Natural killer cell (primary cell): ENCODE measurements at regions not wholly inside any gene's neighbourhood (a gene's known extent, or its start where the extent isn't known, plus 50 kb on each side); places are given as distances from the start of the nearest gene placed in this dataset.

ENCODE experiments used
- ATAC-seq, 3 donors: fragments of 150-1000 bp in 2 of 3; fragments of 200-7000 bp in 1 of 3; cut with Tn5 transposase; 1 replicate in 1 of 3; 2 replicates in 2 of 3; pipeline ENCODE4 v1.10.0; 2021; ENCODE audit warnings: mild to moderate bottlenecking in 2 of 3, moderate library complexity in 2 of 3
- DNase-seq, 2 donors: peaks; one replicate each; pipeline versions ENCODE4 v3.0.0 to v3.0.0-alpha.2; 2013 to 2021; ENCODE audit warnings: mixed read lengths in 1 of 2
- H3K27ac ChIP-seq: one replicate; pipeline ENCODE4 v1.5.1; 2013; ENCODE audit warnings: mild to moderate bottlenecking, low read length
- H3K27me3 ChIP-seq: one replicate; pipeline ENCODE4 v1.6.1; 2013; ENCODE audit warnings: low read length; ENCODE audit not compliant: control insufficient read depth, insufficient read depth
- H3K36me3 ChIP-seq: one replicate; pipeline ENCODE4 v1.6.1; 2013; ENCODE audit warnings: low read length; ENCODE audit not compliant: control insufficient read depth, insufficient read depth
- H3K4me1 ChIP-seq: one replicate; pipeline ENCODE4 v1.6.1; 2013; ENCODE audit warnings: low read length; ENCODE audit not compliant: control insufficient read depth, insufficient read depth
- H3K4me3 ChIP-seq: one replicate; pipeline ENCODE4 v1.5.1; 2013; ENCODE audit warnings: low read length
- H3K9me3 ChIP-seq: one replicate; pipeline ENCODE4 v1.6.1; 2013; ENCODE audit warnings: low read length; ENCODE audit not compliant: control insufficient read depth, insufficient read depth
- H3K27ac Mint-ChIP-seq, 2 donors: one replicate each; pipeline ENCODE4 v1.8.0; 2022; ENCODE audit warnings: mild to moderate bottlenecking in 2 of 2, mixed read lengths in 2 of 2, moderate library complexity in 1 of 2
- H3K27me3 Mint-ChIP-seq, 2 donors: one replicate each; pipeline ENCODE4 v1.8.0; 2022; ENCODE audit warnings: low read depth in 2 of 2, mixed read lengths in 2 of 2
- H3K36me3 Mint-ChIP-seq: one replicate; pipeline ENCODE4 v1.8.0; 2022; ENCODE audit warnings: mixed read lengths
- H3K4me1 Mint-ChIP-seq, 2 donors: one replicate each; pipeline ENCODE4 v1.8.0; 2022; ENCODE audit warnings: mixed read lengths in 2 of 2
- H3K4me3 Mint-ChIP-seq: one replicate; pipeline ENCODE4 v1.8.0; 2022; ENCODE audit warnings: mild to moderate bottlenecking, moderate library complexity, mixed read lengths
- H3K9me3 Mint-ChIP-seq, 2 donors: one replicate each; pipeline ENCODE4 v1.8.0; 2022; ENCODE audit warnings: mixed read lengths in 2 of 2
- CTCF ChIP-seq: fragments of 200-600 bp; IDR thresholded peaks from one replicate; pipeline ENCODE4 v1.8.0; 2022; ENCODE audit warnings: antibody characterized with exemption
- WGBS: methylation state at CpG from one replicate; pipeline ENCODE4 v1.1.7; 2013; ENCODE audit warnings: missing lambda C conversion rate; ENCODE audit not compliant: insufficient coverage; 5-methylcytosine and 5-hydroxymethylcytosine counted together
- intact Hi-C: fragments of 100-400 bp; cut with micrococcal nuclease; formaldehyde crosslinking; loops from one replicate; pipeline ENCODE4 v1.14.2; 2022

GRCh38 chr3:187845826-187846225 lies 100.6 kb upstream of the BCL6 start:
- H3K36me3 Mint-ChIP-seq = no peaks in the 10 kb centered on the region
- Histone ChIP-seq H3K4me1 (peaks cover 5% of the 10 kb centered on the region), H3K4me3 (no peak overlapping the region), H3K27me3 (no peaks in the 10 kb centered on the region), H3K27ac (no peak overlapping the region), H3K36me3 (no peaks in the 10 kb centered on the region), H3K9me3 (no peaks in the 10 kb centered on the region)
- H3K27ac Mint-ChIP-seq = no peak overlapping the region
- no peaks in the 10 kb centered on the region for H3K27me3 Mint-ChIP-seq
- TF ChIP-seq CTCF = no peak
- DNase-seq = no peak
- H3K4me3 Mint-ChIP-seq = no peak overlapping the region
- no peaks in the 10 kb centered on the region for H3K9me3 Mint-ChIP-seq
- ATAC-seq = no peak
- peaks cover 11 to 17% of the 10 kb centered on the region in 2 donors for H3K4me1 Mint-ChIP-seq
- intact Hi-C loops = no loop called here
- WGBS = 57% methylated on average over 2 of the region's 4 CpGs

DNA sequence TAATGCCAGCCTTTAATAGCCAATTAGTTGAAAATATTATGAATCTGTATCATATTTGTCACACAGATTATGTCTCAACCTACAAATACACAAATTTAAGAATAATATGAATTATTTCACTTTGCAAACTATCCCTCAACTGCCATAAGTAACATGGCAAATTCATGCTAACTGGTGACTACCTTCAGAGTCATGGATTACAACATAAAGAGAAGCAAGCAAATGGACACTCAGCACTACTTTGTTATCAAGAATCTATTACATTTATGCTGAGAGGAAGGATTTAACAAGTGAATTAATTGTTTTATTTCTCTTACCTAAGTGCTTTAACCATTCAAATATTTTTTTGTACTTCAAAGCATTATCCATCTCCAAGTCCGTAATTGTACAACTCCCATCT lies 103.1 kb upstream of the BCL6 start:
- H3K9me3 ChIP-seq = peaks cover 3% of the 10 kb centered on the region
- Mint-ChIP-seq H3K27ac (no peak overlapping the region), H3K9me3 (no peaks in the 10 kb centered on the region), H3K36me3 (no peaks in the 10 kb centered on the region), H3K4me3 (no peak overlapping the region), H3K27me3 (no peaks in the 10 kb centered on the region), H3K4me1 (peaks cover 15 to 19% of the 10 kb centered on the region in 2 donors)
- no peak overlapping the region for H3K27ac ChIP-seq
- no peak for DNase-seq
- intact Hi-C loops = no loop called here
- peaks cover 5% of the 10 kb centered on the region for H3K4me1 ChIP-seq
- no peak for ATAC-seq
- 100% methylated on average over 1 of the region's 1 CpG for WGBS
- H3K27me3 ChIP-seq = no peaks in the 10 kb centered on the region
- no peak overlapping the region for H3K4me3 ChIP-seq
- TF ChIP-seq CTCF = no peak
- H3K36me3 ChIP-seq = no peaks in the 10 kb centered on the region

DNA sequence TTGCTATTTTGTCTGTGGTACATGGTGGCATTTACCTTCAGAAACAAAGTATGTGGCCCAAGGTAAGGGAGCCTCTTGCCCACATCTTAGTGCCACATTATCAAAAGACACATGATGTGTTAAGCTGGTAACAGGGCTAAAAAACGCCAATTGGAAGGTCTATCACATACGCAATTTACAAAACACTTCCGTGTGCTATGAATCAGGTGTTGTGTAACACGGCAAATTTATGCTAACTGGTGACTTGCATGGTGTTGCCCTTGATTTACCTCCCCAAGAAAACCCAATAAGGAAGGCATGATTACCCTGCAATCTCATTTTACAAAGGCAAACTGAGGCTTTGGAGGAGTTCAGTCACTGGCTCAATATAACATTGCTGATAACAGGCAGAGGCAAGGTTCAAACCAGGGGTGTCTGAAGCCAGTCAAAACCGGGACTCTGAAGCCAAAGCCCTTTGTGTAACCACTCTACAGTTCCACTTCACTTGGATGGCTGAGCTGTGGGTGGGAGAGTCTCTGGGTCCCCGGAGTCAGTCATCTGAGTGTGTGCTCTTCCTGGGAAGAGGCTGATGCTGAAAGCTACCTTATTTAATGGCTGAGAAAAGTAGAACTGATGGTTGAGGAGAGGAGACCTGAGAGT lies 103.9 kb upstream of the BCL6 start:
- no peaks in the 10 kb centered on the region for H3K9me3 Mint-ChIP-seq
- ATAC-seq (no peak), DNase-seq (no peak)
- no peak overlapping the region for H3K27ac Mint-ChIP-seq
- intact Hi-C loops = no loop called here
- no peak overlapping the region for H3K4me3 Mint-ChIP-seq
- 96% methylated on average over 5 of the region's 6 CpGs for WGBS
- H3K27ac ChIP-seq = no peak overlapping the region
- H3K4me1 ChIP-seq = peaks cover 5% of the 10 kb centered on the region
- no peaks in the 10 kb centered on the region for H3K36me3 Mint-ChIP-seq
- no peaks in the 10 kb centered on the region for H3K27me3 Mint-ChIP-seq
- H3K4me3 ChIP-seq = no peak overlapping the region
- no peaks in the 10 kb centered on the region for H3K36me3 ChIP-seq
- no peaks in the 10 kb centered on the region for H3K27me3 ChIP-seq
- peaks cover 3% of the 10 kb centered on the region for H3K9me3 ChIP-seq
- no peak for TF ChIP-seq CTCF
- H3K4me1 Mint-ChIP-seq = peaks cover 15 to 19% of the 10 kb centered on the region in 2 donors
